GM12865 (cell line): ENCODE measurements at regions not wholly inside any gene's neighbourhood (a gene's known extent, or its start where the extent isn't known, plus 50 kb on each side); places are given as distances from the start of the nearest gene placed in this dataset.

Experiments
- DNase-seq: peaks from one replicate; pipeline ENCODE4 v3.0.0; 2010; ENCODE audit warnings: low read depth
- H3K4me3 ChIP-seq: 2 replicates; pipeline ENCODE4 v1.5.1; 2011; ENCODE audit warnings: mild to moderate bottlenecking, low read depth, low read length, control low read depth
- CTCF ChIP-seq: IDR thresholded peaks from 2 replicates; pipeline ENCODE4 v1.5.1; 2011; ENCODE audit warnings: low read length, control low read depth, low read depth, inconsistent platforms; ENCODE audit not compliant: insufficient read depth; ENCODE audit errors: missing control alignments

- DNase-seq, result no peak
- no peak overlapping the region for H3K4me3 ChIP-seq
- no peak for TF ChIP-seq CTCF
These were observed 115.9 kb downstream of the LY86 start for GRCh38 chr6:6704103-6705060.

GRCh38 chr6:6705061-6705425, 116.5 kb downstream of the LY86 start:
- DNase-seq, result no peak
- no peak overlapping the region for H3K4me3 ChIP-seq
- no peak for TF ChIP-seq CTCF

- no peak overlapping the region for H3K4me3 ChIP-seq
- no peak for TF ChIP-seq CTCF
- no peak for DNase-seq
These were observed 117.6 kb downstream of the LY86 start for GRCh38 chr6:6705915-6706675.

GRCh38 chr6:6707143-6707542, 118.6 kb downstream of the LY86 start:
- no peak overlapping the region for H3K4me3 ChIP-seq
- no peak for DNase-seq
- no peak for TF ChIP-seq CTCF

GRCh38 chr6:6709106-6709505, 120.6 kb downstream of the LY86 start:
- H3K4me3 ChIP-seq, result no peak overlapping the region
- DNase-seq, result no peak
- no peak for TF ChIP-seq CTCF

GRCh38 chr6:6711031-6711785, 122.7 kb downstream of the LY86 start:
- TF ChIP-seq CTCF, result no peak
- no peak overlapping the region for H3K4me3 ChIP-seq
- no peak for DNase-seq
